GM21423 (cell line): ENCODE measurements at regions not wholly inside any gene's neighbourhood (a gene's known extent, or its start where the extent isn't known, plus 50 kb on each side); places are given as distances from the start of the nearest gene placed in this dataset.

Experiments
- ATAC-seq: cut with Tn5 transposase; IDR thresholded peaks from one replicate; pipeline ENCODE4 v1.9.1; 2021; ENCODE audit warnings: mild to moderate bottlenecking, moderate library complexity; ENCODE audit not compliant: unreplicated experiment

DNA sequence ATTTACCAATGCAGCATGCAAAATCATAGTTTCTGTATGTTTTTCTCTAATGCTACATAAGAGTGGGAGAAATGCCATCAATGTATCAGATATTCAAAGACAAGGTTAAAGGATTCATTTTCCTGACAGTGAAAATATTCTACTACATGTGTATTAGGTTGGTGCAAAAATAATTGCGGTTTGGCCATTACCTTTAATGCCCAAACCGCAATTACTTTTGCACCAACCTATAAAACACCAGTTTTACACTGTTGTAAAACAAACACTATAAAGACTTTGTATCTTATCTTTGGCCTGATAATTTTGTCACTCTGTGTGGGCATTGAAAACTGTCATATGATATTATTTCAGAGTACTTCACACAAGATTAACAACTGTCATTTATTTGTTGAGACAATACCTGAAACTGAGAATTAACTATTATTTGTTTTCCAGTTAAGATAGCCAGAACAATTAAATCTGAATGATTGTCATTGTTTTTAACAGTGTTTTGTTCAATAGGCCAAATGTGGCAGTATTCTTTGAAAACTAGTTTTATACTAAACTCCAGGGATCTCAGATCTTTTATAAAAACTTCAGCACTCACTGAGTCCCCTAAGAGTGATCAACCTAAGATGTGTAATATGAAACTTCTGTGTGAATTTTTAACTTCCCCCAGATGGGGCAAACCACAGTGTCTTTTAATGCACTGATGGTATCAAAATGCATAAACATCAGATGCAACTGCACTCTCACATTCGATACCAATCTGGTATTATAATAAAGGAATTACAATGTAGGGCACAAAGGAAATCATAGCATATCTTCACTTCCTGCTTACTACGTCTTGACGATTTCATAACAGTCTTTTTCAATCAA, 53.8 kb upstream of the FBN2 start:
- no peak for ATAC-seq

DNA sequence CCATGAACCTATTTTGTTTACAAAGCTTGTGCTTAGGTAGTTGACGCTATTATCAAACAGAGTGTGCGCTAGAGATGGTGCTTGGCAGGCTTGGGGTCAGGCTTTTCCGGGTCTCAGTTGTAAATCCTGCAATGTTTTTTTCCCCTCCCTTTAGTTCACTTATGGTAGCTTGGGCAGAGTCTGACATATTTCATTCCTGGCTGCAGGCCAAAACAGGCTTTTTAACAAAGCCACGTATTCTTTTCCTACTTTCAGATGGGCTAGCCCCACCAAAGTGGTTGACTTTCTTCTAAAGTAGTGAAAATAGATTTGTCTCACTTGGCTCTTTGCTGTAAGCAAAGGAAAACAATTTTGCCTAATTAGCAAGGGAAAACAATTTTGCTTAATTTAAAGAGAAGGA, 58.0 kb upstream of the FBN2 start:
- ATAC-seq = no peak

DNA sequence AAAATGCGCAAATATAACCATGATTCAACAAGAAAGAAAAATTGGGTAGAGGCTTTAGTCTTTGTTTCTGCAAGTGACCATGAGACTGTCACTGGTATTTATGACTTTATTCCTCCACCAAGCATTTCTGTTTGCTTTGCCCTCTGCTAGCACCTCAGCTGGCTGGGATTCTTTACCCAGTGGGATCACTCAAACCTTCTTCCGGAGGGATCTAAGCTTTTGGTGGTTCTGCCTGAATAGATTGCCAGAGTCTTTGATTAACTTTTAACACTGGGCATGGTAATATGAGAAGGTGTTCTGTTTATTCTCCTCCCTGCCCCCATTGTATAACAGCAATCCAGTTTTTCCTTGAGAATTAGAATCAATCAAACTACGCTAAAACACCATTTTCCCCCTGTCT, 59.1 kb upstream of the FBN2 start:
- ATAC-seq = no peak

DNA sequence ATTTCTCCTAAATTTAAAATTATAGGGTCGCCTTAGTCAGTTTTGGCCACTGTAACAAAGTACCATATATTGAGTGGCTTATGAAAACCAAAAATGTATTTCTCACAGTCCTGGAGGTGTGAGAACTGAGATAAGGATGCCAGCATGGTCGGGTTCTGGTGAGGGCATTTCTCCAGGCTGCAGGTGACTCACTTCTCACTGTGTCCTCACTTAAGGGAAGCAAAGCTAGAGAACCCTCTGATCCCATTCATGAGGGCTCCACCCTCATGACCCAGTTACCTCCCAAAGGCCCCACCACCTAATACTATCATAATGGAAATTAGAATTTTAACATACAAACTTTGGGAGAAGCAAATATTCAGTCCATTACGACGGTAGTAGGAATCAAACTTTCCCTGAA, 75.1 kb upstream of the FBN2 start:
- ATAC-seq = no peak

DNA sequence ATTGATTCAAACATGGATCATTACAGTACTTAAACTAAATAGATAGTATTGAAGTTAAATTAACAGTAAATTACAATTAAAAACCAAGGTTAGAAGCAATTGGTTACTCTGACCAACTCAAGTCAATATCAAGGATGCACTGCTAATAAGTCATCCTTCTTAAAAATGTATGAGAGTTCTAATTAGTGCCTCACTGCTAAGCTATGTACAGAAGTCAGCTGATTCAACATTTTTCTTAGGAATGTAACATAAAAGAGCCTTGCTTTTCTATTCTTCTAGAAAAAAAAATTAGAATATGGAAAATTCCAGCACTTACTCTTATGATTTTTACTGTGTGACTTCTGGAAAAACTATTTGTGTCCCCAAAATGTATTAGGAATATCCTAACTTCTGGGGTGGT, 75.7 kb upstream of the FBN2 start:
- no peak for ATAC-seq

DNA sequence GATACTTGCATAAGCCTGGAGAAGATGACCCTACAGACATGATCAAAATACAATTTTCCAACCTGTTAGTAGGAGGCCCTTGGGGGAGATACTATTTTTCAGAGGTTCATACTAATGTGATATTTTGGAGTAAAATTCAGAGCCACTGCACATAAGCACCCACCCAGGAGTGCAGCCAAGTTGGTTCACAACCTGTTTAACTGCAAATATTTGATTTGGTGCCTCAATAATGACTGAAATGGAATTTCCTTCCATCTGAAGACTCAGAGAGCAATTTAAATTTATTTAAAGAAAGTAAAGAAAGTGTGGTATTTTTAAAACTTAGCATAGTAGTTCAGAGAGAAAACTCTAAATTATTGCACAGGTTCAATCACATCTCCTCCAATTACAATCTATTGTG, 77.5 kb upstream of the FBN2 start:
- no peak for ATAC-seq

DNA sequence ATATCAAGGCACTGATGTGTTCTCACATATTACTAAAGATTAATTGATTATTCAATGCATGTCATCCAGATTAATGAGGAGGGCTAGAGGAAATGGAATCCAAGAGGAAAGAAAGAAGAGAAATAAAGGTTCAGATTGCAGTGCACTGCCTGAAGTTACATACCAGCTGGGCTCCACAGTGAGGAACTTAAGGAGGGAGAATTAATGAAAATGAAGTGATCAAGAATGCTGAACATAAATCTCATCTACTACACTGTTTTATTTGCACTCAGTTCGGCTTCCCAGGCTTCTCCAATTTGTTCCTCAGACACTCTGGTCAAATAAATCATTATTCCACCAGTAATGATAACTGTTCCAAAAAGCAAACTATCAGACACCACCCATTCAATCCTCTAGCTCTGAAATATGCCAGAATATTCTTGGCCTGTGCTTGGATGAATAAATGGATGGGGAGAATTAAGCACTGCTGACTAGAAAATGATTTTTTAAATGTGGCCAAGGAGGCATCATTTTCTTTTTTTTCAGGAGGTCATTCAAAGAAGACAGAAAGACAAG, 88.6 kb upstream of the FBN2 start:
- no peak for ATAC-seq

DNA sequence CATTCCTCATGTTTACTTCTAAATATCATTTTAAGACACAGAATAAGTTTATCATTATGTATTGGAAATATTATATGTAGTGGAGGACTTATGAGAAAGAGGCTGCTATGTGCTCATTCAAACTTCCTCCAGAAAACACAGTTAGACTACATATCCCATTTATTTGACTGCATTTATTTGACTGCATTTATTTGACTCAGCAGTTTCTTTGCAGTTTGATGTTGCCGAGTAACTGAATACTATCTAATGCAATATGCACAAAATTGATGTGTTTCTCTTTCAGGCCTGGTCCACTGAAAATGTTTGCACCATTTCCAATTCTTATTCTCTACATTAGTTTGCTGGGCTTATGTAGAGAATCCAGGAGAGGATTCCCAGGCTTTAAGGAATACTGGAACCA, 89.9 kb upstream of the FBN2 start:
- no peak for ATAC-seq

DNA sequence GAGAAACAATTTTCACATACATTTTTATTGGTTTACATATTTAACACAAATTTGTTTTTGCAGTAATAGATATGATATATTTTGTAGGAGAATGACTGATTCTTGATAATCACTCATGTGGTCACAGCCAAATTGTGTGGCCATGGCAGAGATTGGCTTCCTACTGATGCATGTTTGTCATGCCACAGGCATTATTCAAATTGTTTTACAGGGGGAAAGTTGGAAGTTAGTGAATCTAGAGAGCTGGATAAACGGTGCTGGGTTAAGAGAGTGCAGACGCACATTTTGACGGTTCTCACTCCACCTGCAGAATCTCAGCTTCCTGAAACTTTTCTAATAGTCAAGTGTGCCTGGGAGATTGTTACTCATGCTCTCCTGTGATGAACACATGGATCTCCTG, 91.1 kb upstream of the FBN2 start:
- ATAC-seq = no peak

DNA sequence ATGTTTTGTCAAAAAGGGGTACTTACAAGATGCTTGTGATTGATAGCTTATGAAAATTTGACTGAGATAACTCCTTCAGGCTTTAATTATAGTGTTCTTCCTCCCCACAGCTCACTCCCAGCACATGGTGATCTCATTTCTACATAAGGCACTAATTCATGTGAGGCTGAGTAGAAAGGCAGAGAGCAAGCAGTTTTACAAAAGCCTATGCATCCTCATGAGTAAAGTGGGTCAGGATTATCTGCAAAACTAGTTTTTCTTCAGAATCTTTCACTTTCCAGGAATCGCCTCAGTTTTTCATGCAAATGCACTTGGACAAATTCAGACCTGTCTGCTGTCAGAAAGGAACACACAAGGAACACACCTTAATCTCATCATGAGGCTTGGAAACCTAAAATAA, 92.1 kb upstream of the FBN2 start:
- ATAC-seq = no peak

DNA sequence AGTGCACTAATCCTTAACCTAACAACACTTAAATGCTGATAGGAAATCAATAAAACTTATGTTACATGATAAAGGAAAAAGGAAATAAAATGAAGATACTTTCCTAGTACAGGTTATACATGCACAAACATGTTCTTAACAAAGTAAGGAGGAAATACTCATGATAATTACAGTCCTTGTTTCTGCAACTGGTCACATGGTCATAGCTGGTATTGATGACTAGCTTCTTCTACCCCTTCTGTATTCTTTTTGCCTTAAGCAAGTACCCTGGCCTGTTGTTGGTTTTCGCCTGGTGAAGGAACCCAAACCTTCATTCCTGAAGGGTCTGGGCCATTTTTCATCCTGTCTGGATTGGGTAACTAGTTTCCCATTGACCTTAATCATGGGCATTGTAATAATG, 93.7 kb upstream of the FBN2 start:
- no peak for ATAC-seq

DNA sequence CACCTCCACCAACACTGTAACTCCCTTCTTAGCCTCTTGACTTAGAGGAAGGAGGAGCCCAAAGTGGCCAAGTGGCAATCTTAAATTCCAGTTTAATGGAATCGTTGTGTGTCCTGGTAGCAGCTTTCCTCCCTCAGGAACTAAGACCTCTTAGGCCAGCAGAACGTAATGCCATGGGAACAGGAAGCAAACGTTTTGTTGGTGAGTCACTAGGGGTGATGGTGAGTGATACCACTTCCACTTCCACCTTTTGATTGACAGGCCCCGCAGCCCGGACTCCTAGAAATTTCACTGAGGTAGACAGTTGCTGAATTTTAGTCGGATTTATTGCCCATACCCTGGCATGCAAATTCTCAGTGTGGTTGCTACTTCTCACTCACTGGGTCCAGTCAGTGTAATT, 94.2 kb upstream of the FBN2 start:
- ATAC-seq = no peak

DNA sequence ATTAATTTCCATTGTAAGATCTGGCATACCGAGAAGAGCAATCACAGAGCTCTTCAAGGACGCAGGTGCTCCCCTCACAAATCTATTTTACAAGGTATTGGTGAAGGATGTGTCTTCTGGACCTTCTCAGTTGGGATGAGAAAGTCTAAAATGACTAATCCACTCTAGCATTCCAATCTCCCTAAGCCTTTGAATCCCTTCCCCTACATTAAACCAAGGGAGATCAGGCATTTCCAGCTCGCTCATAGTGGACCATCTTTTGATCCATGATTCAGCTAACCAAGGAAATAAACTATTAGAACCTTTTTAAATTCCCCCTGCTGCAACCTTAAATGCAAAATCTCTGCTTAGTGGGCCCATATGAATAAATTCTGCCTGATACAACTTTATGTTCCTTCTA, 95.9 kb upstream of the FBN2 start:
- no peak for ATAC-seq

DNA sequence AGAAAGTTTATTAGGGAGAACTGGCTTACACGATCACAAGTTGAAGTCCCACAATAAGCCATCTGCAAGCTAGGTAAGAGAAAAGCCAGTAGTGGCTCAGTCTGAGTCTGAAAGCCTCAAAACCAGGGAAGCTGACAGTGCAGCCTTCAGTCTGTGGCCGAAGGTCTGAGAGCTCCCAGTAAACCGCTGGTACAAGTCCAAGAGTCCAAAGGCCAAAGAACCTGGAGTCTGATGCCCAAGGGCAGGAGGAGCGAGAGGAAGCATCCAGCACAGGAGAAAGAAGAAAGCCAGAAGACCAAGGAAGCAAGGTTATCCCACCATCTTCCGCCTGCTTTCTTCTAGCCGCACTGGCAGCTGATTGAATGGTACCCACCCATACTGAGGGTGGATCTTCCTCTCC, 97.3 kb upstream of the FBN2 start:
- no peak for ATAC-seq

DNA sequence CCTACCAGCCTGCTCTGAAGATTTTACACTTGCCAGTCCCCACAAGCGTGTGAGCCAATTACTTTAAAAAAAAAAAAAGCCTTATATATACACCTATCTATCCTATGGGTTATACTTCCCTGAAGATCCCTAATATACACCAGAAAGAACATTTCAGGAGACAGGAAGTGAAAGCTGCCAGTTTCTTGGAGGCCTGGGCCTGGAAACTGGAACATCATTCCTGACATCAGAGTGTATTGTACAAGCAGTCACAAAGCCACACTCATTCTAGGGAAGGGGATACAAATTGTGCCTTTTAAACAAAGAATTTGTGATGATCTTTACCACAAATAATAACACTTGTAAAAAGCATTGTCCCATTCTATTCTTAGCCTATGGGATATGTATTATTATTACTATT, 98.3 kb upstream of the FBN2 start:
- no peak for ATAC-seq

DNA sequence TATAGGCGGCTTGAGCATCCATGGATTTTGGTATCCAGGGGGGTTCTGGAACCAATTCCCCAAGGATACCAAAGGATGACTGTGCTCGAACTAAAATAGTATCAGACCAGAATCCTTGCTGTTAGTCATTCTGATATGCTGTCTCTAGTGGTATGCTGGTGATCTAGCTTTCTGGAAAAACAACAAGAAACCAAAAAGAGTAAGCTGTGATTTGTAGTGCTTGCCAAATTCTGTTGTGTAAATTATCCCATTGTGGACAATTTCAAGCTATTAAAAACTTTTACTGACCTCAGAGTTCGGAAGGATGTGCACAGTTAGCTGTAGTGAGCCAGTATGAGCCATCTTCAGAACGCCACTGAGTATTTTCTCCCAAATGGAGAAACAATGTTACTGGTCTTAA, 99.0 kb upstream of the FBN2 start:
- no peak for ATAC-seq

DNA sequence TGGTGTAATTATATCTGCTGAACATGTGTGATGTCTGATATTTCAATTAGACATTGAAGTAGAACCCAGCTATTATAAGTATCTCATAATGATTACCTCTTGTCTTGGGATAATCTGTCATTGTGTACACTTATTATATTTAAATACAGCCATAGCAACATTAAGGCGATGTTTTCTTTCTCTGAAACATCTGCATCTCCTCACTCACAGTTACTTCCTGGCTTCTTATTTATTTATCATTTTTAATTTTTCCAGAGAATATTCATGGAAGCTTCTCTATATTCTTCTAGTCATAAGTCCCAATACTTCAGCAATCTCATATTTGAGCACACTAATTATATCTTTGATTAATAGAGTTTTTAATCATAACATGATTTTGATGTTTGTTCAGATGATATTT, 103.8 kb upstream of the FBN2 start:
- no peak for ATAC-seq

DNA sequence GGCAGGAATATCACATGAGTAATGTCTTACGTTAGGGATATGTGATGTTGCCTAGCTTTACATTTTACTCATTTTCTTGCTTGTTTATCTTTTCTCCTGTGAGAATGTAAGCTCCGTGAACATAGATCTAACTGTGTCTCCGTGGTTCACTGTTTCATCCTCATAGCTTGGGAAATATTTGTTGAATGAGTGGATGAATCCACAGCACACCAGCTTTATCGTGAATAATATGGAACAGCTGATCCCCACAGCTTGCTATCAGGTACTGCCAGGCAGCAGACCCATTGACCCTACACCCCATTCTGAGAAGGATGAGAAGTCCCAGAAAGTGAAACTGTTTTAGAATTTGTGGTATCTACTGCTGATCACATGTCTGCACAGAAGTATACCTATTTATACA, 106.8 kb upstream of the FBN2 start:
- ATAC-seq = no peak

DNA sequence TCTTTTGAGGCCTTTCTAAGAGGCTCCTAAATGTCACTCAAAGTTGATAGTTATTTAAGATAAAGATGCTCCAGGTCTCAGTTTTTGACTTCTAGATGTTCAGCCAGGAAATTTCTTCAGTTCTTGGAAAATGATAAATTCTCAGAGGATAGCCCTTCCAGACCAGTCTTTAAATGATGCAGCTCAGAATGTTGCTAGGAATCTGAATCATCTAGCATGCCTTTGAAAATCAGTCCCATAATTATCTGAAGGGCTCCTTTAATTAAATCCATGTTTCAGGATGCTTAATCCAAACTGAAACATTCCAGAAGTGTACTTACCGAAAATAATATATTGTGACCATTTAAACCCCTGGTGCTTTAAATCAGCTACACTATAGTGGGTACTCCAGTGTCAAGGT, 107.5 kb upstream of the FBN2 start:
- no peak for ATAC-seq

DNA sequence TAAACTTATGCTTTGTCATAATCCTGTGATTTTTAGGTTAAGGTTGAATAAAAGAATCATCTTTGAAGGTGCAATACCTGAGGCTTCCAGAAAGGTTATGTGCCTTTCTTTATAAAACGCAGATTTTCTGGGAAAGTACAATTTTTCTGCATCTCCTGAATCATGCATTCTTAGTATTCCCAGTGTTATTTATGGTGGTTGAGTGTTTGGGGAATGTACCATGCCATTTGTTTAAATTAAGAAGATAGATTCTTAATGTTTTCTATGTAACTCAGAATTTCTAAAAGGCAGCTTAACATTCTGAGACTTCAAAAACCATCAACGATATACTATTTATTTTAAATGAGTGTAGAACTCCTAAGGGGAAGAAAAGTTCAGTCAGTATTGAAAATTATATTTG, 108.1 kb upstream of the FBN2 start:
- ATAC-seq = no peak

DNA sequence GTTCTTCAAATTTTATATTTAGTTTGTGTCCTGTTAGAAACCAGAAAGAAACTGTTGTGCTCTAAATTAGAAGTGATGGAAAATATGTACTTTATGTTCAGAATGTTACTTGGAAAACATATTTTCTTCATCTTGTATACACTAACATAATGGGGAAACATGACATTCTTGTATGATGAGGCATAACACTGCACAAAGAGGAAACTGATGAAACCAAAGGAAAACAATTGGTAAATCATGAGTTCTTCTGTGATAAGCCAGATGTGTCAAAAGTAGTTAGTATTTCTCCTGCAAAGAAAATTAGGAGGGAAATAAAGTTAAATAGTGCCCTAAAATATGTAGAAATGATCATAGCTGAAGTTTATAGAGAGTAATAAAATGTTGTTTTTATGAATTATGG, 111.1 kb upstream of the FBN2 start:
- no peak for ATAC-seq

DNA sequence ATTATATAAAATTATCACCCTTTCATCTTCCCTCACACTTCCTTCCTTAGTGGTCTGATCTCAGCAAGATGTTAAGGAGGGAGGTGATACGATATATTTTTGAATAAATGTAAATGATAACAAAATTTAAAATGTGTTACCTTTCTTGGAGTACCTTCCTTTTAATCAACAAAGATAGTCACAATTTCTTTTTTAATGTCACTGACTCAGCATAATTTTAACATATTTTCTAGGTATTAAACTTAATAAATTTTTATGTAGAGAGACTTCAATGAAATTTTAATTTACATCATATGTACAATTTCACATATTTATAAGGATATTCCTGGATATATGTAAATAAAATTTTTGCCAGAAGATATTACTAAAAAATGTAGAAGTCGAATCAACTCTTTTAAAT, 125.0 kb upstream of the FBN2 start:
- no peak for ATAC-seq

DNA sequence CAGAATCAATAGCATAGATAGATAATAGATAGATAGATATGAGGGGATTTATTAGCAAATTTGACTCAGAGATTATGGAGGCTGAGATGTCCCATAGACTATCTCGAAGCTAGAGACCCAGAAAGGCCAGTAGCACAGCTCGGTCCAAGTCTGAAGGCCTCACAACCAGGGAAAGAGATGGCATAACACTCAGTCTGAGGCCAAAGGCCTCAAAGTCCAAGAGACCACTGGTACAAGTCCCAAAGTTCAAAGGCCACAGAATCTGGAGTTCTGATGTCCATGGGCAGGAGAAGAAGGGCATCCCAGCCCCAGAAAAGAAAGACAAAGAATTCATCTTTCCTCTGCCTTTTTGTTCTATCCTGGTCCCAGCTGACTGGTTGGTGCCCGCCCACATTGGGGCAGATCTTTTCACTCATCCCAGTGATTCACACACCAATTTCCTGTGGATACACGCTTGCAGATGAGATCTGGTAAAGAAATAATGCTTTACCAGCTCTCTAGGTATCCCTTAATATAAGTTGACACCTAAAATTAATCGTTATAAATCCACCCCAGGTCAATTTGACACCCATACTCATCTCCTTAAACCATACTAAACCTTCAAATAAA, 127.8 kb upstream of the FBN2 start:
- ATAC-seq = no peak
